GM19328 (cell line): ENCODE measurements at regions not wholly inside any gene's neighbourhood (a gene's known extent, or its start where the extent isn't known, plus 50 kb on each side); places are given as distances from the start of the nearest gene placed in this dataset.

Experiments
- ATAC-seq: cut with Tn5 transposase; IDR thresholded peaks from one replicate; pipeline ENCODE4 v1.9.1; 2021; ENCODE audit warnings: mild to moderate bottlenecking, moderate library complexity; ENCODE audit not compliant: unreplicated experiment

DNA sequence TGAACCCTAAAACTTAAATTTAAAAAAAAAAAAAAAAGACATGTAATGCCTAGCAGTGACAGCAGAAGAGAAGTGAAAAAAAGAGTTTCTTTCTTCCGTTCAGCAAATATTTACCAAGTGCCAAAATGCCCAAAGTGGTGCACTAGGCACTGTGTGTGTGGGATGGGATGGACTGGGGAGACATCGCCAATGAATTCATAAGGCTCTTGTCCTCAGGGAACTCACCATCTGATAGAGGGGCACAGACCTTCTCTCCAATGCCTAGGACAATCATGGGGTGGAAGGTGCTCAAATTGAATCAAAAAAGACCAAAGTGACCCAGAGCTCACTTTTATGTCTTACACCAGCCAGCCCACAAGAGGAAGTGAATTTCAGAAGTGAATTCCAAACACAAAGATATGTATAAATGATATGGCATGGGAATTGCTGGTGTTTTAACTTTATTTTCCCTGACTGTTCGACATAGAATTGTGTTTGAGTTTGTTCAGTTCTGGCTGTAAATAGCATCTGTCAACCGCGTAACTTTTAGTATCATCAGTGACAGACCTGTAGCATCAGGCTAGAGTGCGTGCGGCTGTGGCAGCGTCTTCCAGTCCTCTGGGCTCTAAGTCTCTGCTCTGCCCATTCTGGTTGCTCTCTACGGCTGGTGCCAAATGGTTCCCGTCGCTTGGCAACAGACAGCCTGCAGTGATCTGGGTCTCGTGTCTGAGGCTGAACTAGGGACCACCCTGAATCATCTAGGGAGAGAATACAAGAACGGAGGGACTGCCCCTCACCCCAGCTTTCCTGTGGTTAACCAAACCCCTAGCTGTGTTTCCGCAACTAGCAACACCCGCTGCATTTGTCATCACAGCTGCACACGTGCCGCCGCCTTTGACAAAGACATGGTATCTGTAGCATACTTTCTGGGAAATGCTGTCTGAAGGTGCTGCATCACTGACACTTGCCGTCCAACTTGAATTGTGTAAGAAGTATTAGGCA lies 154.0 kb upstream of the THBS1 start:
- peak; percentile 79 for ATAC-seq

DNA sequence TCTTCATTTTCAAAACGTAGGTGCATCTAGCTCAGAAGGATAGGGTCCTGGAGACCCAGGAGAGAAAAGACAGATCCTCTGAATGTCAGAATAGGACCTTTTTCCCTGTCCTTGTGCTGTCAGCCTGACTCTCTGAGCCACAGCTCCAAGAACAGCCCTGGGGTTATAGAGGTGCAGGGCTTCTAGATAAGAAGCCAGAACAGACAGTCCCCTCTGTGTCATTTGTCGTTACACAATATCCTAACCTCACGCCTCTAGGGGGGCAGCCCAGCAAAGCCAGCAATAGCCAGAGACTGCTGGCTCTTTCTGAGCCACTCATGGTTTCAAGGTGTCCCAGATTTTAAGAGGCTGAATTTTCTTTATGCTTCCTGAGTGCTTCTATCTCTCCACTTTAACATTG lies 153.2 kb upstream of the THBS1 start:
- ATAC-seq = no peak

DNA sequence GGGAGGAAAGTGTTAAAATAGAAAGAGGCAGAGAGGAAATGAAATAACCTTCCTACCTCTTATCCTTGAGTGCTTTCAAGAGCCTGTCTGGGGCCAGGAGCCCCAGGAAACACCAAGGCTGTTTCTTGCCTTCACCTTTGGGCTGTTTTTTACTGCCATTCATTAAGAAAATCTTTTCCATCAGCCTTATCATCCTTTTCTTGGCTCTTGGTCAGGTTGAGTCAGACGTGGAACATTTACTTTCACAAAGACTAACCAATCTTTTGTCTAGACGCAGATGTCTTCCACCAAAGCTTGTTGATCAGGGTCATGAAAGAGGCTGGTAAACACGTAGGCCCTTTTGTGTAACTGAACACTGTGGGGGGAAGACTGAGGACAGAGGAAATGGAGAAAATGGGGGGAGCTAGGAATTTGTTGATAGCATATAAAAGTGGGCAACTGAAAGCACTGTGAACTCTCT lies 151.0 kb upstream of the THBS1 start:
- peak; percentile 38 for ATAC-seq

DNA sequence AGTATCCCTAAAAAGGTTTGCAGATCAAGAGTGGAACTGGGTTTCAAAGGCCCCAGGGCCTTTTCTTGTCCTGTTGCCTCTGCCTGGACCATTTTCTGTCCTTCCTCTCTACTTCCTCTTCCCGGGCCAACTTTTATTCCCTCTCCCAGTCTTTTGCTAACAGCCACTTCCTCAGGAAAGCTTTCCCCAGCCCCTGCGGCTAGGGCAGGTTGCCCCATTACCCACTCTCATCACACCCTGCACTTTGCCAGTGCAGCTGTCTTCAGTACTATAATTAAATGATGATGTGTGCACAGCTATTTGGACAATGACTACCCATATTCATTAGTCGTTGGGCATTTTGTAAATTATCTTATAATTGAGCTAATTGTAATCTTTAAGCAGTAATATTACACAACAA lies 150.5 kb upstream of the THBS1 start:
- ATAC-seq = no peak

DNA sequence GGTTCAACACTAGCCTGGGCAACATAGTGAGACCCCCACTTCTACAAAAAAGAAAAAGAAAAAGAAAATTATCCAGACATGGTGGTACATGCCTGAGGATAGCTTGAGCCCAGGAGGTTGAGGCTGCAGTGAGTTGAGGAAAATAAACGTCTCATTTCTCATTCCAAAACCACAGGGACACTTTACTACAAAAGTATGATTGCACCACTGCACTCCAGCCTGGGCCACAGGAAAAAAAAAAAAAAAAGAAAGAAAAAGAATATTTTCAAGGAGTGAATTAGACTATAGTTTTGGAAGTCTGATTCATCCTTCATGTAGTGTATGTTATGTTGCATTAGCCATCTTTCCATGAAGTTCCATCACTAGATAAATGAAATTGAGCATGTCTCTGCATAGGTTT lies 149.5 kb upstream of the THBS1 start:
- ATAC-seq = no peak

DNA sequence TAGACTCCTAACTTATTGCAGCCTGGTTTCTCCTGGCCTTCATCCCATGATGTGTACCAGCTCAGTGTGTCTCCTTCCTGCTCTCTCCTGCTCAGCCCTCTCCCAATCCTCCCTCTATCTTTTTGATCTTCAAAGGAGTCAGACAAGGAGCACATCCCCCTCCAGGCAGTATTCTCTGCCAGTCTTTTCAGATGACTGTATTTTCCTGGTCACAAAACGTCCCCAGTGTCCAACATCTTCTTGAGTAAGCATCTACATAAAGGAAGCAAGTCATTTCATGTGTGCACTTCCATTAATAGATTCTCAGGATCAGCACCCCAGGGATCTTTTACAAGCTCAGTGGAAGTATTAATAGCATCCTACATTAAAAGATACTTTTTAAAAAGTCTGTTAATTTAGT lies 148.9 kb upstream of the THBS1 start:
- no peak for ATAC-seq

DNA sequence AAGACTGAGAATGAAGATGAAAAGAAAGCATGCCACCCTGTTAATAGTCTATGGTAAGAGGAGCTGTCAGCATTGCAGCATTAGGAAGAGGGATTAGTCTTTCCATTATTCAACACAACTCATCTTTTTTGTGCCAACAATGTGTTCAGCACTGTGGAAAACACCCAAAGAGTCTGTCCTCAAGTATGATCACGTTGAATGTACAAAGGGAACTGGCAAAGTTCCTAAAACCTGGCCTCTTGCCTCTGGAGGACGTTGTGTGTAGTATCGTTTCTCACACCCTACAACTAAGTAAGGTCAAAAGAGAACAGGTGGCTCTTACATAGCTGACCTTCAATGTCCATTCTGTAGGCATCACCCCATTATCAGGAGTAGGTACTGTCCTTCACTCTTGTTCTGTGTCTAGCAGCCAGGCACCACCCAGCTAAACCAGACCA lies 147.9 kb upstream of the THBS1 start:
- no peak for ATAC-seq

DNA sequence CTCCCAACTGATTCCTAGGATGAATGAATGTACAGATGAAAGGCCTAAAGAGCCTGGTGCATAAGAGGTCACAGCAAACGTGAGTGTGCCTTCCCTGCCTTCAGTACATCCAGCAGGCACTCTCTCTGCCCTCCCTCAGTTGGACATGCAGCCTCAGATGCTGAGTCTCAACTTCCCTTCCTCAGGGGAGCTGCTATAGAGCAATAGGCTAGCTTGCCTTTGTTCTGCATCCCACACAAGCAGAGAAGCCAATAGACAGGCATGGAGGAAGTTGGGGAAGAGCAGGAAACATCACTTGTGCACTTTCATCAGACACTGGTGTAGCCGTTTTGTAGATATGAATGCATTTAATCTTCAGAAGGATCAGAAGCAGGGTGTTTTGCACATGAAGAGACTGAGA lies 147.5 kb upstream of the THBS1 start:
- ATAC-seq = no peak

DNA sequence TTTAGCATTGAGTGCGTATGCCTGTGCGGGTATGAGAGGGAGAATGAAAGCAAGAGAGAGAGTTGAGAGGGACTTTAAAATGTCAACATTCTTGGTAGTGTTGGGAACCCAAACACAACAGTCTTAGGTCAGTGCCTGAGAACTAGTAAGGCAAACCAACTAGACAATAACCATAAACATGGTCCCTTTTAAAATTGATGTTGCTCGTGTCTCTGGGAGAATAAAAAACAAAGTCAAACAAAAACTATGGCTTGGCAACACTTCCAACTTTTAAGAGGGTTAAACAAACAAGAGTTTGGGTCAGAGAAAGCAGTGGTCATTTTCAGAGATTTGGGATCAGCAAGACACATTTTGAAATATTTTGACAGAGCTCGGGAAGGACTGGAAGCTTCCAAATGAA lies 146.7 kb upstream of the THBS1 start:
- no peak for ATAC-seq

DNA sequence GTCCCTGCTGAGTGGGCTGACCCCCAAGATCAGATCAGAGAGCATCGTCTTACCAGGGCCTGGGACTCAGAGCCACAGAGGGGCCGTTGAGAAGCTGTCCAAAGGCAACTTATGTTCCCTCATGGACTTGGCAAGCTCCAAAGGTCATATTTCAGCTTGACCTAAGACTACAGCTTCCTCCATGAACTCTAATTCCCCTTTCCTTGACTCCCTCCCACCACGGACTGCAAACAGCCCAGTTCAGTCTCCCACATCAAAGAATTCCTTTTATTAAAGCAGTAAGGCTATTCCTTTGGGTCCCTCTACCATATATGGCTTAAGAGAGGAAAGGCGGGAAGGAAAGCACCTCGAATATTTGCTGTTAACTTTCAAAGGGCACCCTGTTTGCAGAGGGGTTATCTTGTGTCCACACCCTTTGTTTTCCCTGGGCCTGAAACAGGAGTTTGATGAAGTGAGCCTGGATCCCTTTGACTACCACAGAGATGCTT lies 146.1 kb upstream of the THBS1 start:
- ATAC-seq = no peak

DNA sequence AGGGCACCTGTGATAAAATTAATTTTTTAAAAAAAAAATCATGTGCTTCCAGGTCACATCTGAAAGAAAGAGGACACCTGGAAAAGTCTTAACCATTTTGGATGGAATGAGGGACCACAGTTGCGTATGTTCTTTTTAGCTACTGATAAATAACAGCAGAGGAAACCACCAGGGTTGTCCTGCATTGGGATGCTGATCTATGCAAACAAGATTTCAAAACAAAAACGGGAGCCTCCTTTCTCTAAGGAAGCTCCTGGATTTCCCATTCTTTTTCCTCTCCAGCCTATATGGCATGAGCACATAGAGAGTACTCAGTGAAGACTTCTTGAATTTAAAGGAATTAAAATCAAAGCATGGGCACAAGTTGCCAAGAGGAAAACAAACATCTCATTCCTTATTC lies 145.6 kb upstream of the THBS1 start:
- no peak for ATAC-seq

DNA sequence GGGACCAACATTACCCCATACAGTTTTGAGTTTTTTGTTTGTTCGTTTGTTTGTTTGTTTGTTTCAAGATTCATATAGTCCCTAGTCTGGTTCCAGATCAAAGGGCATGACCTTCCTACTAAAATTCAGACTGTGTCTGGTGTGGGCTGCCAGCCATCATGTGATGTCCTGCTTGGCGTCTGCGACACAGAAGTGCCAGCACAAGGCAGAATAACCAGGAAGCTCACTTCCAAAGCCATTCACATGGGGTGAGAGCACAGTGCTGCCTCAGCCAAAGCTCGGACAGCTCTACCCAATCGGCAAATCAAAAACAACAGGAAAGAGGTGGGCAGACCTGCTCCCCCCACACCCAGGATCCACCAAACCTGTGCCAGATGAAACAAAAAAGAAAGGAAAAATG lies 142.6 kb upstream of the THBS1 start:
- ATAC-seq = no peak

DNA sequence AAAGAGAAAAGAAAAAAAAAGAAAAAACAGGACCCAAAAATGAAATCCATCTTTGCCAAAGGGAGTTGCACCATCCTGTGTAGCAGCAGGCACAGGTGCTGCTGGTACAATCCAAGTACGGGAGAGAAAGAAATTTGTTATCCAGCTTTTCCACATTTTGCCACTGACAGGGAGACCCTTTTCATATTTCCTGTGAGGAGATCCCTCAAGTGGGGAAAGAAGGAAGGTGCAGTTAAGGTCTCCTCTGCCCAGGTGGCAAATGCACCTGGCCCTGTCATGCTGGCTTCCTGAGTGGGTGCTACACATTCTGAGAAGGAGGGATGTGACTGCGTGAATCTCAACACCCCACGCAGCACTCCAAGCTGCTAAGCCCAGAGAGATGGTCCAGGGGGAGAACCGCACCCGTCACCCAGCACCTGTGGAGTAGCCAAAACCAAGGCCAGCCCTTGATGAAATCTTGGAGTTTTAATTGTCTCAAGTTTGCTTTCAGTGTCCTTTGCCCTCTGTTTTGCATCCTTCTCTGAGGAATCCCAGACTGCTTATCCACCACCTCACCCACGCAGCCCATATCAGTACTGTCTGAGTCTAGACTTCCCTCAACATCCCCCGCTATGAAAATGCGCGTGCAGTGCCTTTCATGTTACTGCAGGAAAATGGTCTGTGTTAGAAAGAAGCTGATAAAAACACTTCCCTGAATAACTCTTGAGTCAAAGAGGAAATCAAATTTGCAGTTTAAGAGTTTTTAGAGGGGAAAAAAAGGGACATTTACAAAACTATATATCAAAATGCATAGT lies 141.9 kb upstream of the THBS1 start:
- no peak for ATAC-seq

DNA sequence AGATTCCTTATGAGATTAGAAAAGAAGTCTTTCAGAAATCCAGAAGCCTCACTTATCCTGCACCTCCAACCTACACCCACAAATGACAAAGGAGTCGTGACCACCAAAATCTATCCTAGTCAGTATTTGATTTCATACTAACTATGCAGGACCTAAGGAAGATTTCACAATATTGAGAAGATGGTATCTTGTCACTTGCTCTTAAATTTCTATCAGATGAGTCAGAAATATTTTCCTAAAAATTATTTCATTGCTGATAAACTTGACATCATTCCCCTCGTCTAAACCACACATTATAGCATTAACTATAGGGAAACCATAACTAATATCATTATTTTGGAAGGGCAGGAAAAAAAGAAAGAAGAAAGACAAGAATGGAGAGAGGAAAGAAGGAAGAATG lies 138.0 kb upstream of the THBS1 start:
- no peak for ATAC-seq

DNA sequence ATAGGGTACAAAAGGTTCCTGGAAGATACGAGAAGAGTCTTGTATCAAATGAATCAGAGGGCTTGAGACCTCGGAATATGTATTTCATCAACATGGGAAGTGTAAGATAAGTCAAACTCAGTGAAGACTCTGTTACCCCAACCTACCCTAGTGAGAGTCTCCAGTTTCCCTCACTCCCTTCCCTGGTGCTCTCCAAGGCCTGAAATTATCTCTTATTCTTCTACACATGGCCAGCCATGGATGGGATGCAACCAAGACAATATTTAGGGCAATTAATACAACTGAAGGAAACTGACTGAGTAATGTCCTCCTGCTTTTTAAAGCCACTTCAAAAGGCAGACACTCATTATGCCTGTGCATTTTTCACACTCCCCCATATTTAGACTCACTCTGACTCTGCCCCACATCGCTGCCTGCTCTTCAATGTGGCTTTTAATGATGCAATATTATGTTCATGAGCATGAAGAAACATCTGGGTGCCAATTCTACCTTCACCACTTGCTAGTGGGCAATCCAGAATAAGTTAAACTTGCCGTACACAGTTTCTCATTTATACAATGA lies 137.1 kb upstream of the THBS1 start:
- no peak for ATAC-seq

DNA sequence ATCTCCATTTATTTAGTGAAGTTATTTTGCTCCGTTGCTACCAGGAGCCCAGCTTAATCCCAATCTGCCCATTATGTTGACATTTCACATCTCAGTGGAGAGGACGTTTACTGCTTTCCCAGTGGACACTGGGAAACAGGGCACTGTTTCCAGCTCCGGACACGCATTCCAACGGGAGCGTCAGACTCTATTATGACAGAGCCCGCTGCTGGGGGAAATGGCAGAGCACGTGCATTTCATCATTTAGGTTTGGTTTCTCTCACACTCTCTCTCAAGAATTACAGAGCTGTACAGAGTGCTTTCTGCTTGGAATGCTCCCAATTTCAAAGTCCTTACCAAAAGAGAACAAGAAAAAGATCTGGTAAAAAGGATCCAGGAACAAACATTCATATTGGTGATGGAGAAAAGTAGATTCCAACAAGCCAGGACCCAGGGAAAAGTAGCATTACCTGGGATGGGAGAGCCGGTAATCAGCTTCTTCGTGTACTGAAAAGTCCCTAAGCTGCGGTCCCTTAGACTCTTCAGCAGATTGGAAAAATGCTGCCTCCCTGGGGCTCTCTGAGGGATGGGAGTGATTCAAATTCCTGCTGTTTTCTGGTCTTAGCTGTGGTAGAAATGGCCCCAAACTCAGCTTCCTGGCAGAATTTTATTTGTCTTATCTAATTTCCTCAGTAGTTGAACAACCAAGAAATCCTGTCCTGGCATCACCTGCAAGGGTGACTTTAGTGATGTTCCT lies 136.0 kb upstream of the THBS1 start:
- ATAC-seq = no peak

DNA sequence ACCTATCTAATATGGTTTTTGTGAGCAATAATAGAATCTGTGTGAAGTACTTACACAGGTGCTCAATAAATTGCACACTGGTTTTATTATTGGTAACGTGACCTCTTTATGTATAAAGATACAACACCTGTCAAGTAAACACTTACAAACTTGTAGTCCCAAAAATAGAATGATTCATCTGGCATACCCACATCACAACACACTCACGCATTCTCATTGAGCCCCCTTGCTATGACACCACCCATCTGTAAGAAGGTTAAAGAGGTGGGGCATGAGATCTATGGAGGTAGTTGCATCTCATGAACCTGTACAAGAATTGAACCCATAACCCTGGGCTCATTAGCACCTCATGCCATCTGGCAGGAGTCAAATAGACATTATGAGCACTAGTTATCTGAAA lies 134.9 kb upstream of the THBS1 start:
- ATAC-seq = no peak

DNA sequence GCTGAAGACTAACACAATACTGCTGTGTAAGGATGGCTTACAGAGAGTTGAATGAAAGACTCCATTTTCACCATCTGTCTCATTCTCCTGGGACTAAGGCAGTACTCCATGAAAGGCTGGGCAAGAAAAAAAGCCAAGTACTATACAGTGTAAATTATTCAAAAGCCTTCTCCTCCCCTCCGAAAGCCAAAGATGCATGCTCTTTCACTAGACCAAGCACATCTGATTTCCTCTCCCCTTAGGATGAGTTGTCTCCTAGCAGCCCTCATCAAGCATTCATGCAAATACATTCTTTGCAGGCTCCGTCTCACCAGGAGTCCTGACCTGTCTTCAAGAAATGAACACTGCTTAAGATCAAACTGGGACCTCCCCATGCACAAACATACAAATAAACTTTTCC lies 133.5 kb upstream of the THBS1 start:
- ATAC-seq = no peak

DNA sequence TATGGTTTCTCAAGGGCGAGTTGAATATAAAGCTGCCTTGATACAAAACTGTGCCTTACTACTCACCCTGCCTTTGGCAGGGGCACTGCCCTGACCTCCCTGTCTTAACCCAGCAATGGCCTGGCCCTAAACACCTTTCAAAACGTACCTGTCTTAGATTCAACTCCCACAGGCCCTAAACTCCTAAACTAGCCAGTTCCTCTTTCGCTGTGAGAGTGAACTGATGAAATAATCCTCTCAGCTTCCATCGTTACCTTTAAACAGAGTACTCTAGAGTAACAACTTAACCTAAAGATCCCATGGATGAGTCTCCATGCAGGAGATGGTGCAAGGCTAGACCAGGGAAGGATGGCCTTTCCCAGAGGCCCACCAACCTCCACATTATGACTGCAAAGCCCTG lies 133.0 kb upstream of the THBS1 start:
- no peak for ATAC-seq

DNA sequence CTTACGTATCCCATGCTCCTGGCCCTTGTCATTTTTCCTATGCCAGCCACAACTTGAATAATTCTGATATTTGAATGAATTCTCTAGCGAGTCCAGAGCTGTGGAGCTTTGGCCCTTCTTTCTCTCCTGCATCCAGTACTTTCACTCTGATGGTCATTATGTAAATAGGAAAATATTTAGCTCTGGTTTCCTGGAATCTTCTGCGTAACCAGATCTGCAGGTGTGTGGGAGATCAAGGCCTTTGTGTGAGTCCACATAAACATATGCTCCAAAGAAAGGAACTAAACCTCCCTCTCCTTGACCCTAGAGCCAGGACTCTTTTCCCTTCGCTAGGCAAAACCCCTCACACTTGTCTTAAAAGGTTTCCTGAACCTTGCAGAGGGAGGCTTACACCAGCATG lies 132.5 kb upstream of the THBS1 start:
- ATAC-seq = no peak
